ENCODE measurements at regions not wholly inside any gene's neighbourhood (a gene's known extent, or its start where the extent isn't known, plus 50 kb on each side); places are given as distances from the start of the nearest gene placed in this dataset.

DNA sequence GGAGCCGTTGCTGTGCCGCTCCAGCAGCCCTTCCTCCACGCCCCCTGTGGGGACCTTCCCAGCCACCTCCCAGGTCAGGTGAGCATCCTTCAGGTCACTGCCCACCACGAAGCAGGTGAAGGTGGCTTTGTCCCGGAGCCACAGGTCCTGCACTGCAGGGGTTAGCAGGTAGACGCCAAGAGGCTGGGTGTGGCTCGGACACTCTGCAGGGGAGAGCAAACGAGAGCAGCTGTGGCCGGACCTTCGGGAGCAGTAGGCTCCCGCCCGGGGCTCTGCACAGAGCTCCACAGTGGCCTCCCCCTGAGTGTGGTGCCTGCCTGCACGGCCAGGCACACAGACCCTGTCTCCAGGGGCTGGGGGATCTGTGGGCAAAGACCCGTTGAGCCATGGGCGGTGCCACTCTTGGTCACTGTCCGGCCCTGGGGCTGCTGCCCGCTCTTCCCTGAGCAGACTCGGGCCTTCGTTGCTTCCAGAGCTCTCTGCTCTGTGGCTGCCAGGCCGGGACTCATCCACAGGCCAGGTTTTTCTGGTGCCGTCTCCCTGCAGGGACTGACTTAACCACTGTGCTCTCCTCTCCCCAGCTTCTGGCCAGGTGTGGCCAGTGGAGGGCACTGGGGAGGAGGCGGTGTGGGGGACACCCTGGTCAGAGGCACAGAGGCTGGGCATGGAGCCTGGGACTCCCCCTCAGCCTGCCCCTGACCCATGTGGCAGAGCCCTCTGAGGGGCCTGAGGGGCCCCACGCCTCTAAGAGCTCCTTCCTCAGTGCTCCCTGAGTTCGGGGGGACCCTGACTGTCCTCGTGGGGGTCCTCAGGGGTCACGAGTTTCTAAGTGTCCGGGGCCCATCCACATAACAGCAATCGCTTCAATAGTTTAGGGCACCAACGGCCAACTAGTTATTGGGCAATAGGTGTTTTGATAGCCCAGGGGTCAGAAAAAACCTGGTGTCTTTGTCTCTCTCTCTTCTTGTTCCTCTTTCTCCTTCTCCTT, 314.9 kb downstream of the TMEM121 start:
- CTCF ChIA-PET = no interaction called here
- FAIRE-seq = no peak
- peak; percentile 12 to 33; a peak in 2 of 6 replicates for ATAC-seq

GRCh38 chr14:105842105-105842504, 315.7 kb downstream of the TMEM121 start:
- Histone ChIP-seq H3K4me3 (no peak overlapping the region), H3K4me1 (no peaks in the 10 kb centered on the region), H3K27ac (no peak overlapping the region), H3K9me3 (no peaks in the 10 kb centered on the region), H3K4me2 (no peak overlapping the region)
- FAIRE-seq (no peak), ATAC-seq (no peak), DNase-seq (ENCODE audit: low read depth in 1 of 2, low spot score in 1 of 2) (no peak)
- TF ChIP-seq RARB (CRISPR knock-in tag; IDR thresholded peaks at IDR 0.05) (no peak), KDM1A (IDR thresholded peaks at IDR 0.05; ENCODE audit: low read depth) (no peak), EHF (CRISPR knock-in tag; IDR thresholded peaks at IDR 0.05) (no peak), ESRRA (IDR thresholded peaks at IDR 0.05; ENCODE audit: borderline replicate concordance, low read length) (no peak), JUN (IDR thresholded peaks at IDR 0.05) (no peak), MAZ (IDR thresholded peaks at IDR 0.05; ENCODE audit: borderline replicate concordance, low read depth, low read length) (no peak), RFX5 (IDR thresholded peaks at IDR 0.05) (no peak), KDM5A (IDR thresholded peaks at IDR 0.05) (no peak), CBX8 (IDR thresholded peaks at IDR 0.05) (no peak), NPAS2 (CRISPR knock-in tag; IDR thresholded peaks at IDR 0.05; ENCODE audit: borderline replicate concordance) (no peak), ZSCAN20 (CRISPR knock-in tag; IDR thresholded peaks at IDR 0.05) (no peak), JUNB (IDR thresholded peaks at IDR 0.05) (no peak), FOSB (CRISPR knock-in tag; IDR thresholded peaks at IDR 0.05) (no peak), SMC3 (IDR thresholded peaks at IDR 0.05) (no peak), NR3C1 (IDR thresholded peaks at IDR 0.05) (no peak), RAD21 (conservative IDR thresholded peaks at IDR 0.05 in 1 of 2, IDR thresholded peaks at IDR 0.05 in 1 of 2) (no peak)
- TF ChIP-seq, protein P1, sequence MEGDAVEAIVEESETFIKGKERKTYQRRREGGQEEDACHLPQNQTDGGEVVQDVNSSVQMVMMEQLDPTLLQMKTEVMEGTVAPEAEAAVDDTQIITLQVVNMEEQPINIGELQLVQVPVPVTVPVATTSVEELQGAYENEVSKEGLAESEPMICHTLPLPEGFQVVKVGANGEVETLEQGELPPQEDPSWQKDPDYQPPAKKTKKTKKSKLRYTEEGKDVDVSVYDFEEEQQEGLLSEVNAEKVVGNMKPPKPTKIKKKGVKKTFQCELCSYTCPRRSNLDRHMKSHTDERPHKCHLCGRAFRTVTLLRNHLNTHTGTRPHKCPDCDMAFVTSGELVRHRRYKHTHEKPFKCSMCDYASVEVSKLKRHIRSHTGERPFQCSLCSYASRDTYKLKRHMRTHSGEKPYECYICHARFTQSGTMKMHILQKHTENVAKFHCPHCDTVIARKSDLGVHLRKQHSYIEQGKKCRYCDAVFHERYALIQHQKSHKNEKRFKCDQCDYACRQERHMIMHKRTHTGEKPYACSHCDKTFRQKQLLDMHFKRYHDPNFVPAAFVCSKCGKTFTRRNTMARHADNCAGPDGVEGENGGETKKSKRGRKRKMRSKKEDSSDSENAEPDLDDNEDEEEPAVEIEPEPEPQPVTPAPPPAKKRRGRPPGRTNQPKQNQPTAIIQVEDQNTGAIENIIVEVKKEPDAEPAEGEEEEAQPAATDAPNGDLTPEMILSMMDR (IDR thresholded peaks at IDR 0.05) = no peak
- 35% methylated on average over 4 of the region's 4 CpGs for WGBS (ENCODE audit: missing lambda C conversion rate)
- ChIA-PET CTCF (no interaction called here), POLR2A (no interaction called here)

More for the DNA sequence above, 314.9 kb downstream of the TMEM121 start:
- H3K4me3 ChIP-seq = no peak overlapping the region
- DNase-seq (ENCODE audit: low read depth in 1 of 2, low spot score in 1 of 2) = no peak
- H3K27ac ChIP-seq = no peak overlapping the region
- POLR2A ChIA-PET = no interaction called here
- H3K4me2 ChIP-seq = no peak overlapping the region
- no peaks in the 10 kb centered on the region for H3K4me1 ChIP-seq
- no peaks in the 10 kb centered on the region for H3K9me3 ChIP-seq
- TF ChIP-seq EHMT2 (IDR thresholded peaks at IDR 0.05; ENCODE audit: low read depth) (no peak), HOXA7 (CRISPR knock-in tag; IDR thresholded peaks at IDR 0.05) (no peak), SREBF2 (IDR thresholded peaks at IDR 0.05) (no peak), EP300 (IDR thresholded peaks at IDR 0.05) (no peak), RNF2 (IDR thresholded peaks at IDR 0.05; ENCODE audit: borderline replicate concordance, low read depth) (no peak), HEYL (CRISPR knock-in tag; IDR thresholded peaks at IDR 0.05) (no peak), CEBPB (IDR thresholded peaks at IDR 0.05) (no peak), HMGXB4 (CRISPR knock-in tag; IDR thresholded peaks at IDR 0.05; ENCODE audit: borderline replicate concordance) (no peak), ZNF302 (CRISPR knock-in tag; IDR thresholded peaks at IDR 0.05) (no peak), HDAC2 (IDR thresholded peaks at IDR 0.05) (no peak), CHD4 (IDR thresholded peaks at IDR 0.05; ENCODE audit: borderline replicate concordance) (no peak), NPAS2 (CRISPR knock-in tag; IDR thresholded peaks at IDR 0.05; ENCODE audit: borderline replicate concordance) (no peak), POLR2AphosphoS2 (conservative IDR thresholded peaks at IDR 0.05; ENCODE audit: low read length) (no peak), ZSCAN20 (CRISPR knock-in tag; IDR thresholded peaks at IDR 0.05) (no peak), KDM1A (IDR thresholded peaks at IDR 0.05; ENCODE audit: low read depth) (no peak), HOXB13 (CRISPR knock-in tag; IDR thresholded peaks at IDR 0.05; ENCODE audit: low read depth) (no peak), CBX8 (IDR thresholded peaks at IDR 0.05) (no peak), NFE2L2 (conservative IDR thresholded peaks at IDR 0.05; ENCODE audit: low read length) (no peak), RAD21 (conservative IDR thresholded peaks at IDR 0.05 in 1 of 2, IDR thresholded peaks at IDR 0.05 in 1 of 2) (no peak), PHF8 (IDR thresholded peaks at IDR 0.05; ENCODE audit: borderline replicate concordance, low read depth) (no peak)
- WGBS (ENCODE audit: missing lambda C conversion rate) = 24% methylated on average over 20 of the region's 29 CpGs
